SK-N-SH treated with all-trans-retinoic acid at 6 μM for 48 hours (cell line): ENCODE measurements at regions not wholly inside any gene's neighbourhood (a gene's known extent, or its start where the extent isn't known, plus 50 kb on each side); places are given as distances from the start of the nearest gene placed in this dataset.

Experiments
- ISL1 ChIP-seq: fragments of 250-450 bp; sonication (Bioruptor Pico); IDR thresholded peaks from 2 replicates; pipeline ENCODE4 v2.1.2; 2022; ENCODE audit warnings: mild to moderate bottlenecking, moderate library complexity
- PPARA ChIP-seq: fragments of 250-450 bp; sonication (Bioruptor Pico); IDR thresholded peaks from 2 replicates; pipeline ENCODE4 v1.5.0; 2020; ENCODE audit warnings: mild to moderate bottlenecking, borderline replicate concordance
- RARB ChIP-seq: fragments of 250-450 bp; sonication (Bioruptor Pico); IDR thresholded peaks from 2 replicates; pipeline ENCODE4 v1.8.0; 2021; ENCODE audit warnings: mild to moderate bottlenecking, moderate library complexity
- TOX ChIP-seq: fragments of 250-450 bp; sonication (Bioruptor Pico); IDR thresholded peaks from 2 replicates; pipeline ENCODE4 v1.8.0; 2021; ENCODE audit warnings: mild to moderate bottlenecking, moderate library complexity, borderline replicate concordance
- ZFP3 ChIP-seq: fragments of 250-450 bp; sonication (Bioruptor Pico); IDR thresholded peaks from 2 replicates; pipeline ENCODE4 v1.5.0; 2020; ENCODE audit warnings: mild to moderate bottlenecking, moderate library complexity
- ZFP30 ChIP-seq: fragments of 450-650 bp; formaldehyde crosslinking; IDR thresholded peaks from 2 replicates; pipeline ENCODE4 v1.5.0; 2022; ENCODE audit warnings: mild to moderate bottlenecking, moderate library complexity
- ZNF70 ChIP-seq: fragments of 450-650 bp; formaldehyde crosslinking; IDR thresholded peaks from 2 replicates; pipeline ENCODE4 v1.5.0; 2020; ENCODE audit warnings: mild to moderate bottlenecking, moderate library complexity
- TF ChIP-seq, protein P1 (sequence below): fragments of 250-450 bp; sonication (Bioruptor Pico); IDR thresholded peaks from 2 replicates; pipeline ENCODE4 v1.8.0; 2020; ENCODE audit warnings: mild to moderate bottlenecking, moderate library complexity, borderline replicate concordance

DNA sequence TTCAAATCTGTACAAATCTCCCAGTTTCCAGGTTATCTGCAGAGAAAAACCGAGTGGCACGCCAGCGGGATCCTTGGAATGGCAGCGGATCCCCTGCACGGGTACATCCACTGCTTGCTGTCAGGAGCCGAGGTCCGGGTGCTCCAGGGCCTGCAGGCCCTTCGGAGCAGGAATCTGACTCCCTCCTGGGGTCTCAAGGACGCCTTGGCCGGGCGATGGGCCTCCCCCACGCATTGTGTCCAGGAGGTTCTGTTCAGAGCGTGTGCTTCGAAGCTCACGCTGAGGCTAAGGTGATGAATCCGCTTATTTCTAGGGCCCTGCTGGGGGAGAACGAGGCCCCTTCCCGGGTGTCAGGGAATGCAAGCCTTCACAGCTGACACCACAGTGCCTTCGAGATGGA is 148.9 kb downstream of the SOX1 start:
- no peak for TF ChIP-seq ISL1
- no peak for TF ChIP-seq ZNF70
- TF ChIP-seq, protein P1, sequence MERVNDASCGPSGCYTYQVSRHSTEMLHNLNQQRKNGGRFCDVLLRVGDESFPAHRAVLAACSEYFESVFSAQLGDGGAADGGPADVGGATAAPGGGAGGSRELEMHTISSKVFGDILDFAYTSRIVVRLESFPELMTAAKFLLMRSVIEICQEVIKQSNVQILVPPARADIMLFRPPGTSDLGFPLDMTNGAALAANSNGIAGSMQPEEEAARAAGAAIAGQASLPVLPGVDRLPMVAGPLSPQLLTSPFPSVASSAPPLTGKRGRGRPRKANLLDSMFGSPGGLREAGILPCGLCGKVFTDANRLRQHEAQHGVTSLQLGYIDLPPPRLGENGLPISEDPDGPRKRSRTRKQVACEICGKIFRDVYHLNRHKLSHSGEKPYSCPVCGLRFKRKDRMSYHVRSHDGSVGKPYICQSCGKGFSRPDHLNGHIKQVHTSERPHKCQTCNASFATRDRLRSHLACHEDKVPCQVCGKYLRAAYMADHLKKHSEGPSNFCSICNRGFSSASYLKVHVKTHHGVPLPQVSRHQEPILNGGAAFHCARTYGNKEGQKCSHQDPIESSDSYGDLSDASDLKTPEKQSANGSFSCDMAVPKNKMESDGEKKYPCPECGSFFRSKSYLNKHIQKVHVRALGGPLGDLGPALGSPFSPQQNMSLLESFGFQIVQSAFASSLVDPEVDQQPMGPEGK (CRISPR knock-in tag): no peak
- no peak for TF ChIP-seq ZFP30 (CRISPR knock-in tag)
- TF ChIP-seq PPARA (CRISPR knock-in tag): no peak
- TF ChIP-seq ZFP3: no peak
- no peak for TF ChIP-seq TOX (CRISPR knock-in tag)
- TF ChIP-seq RARB: no peak
